Iris pigment epithelial cell (primary cell): ENCODE measurements at regions not wholly inside any gene's neighbourhood (a gene's known extent, or its start where the extent isn't known, plus 50 kb on each side); places are given as distances from the start of the nearest gene placed in this dataset.
"Not testable (repeated sequence)": the region's sequence is repeated elsewhere in the genome, so short reads cannot be mapped to it uniquely, and the experiment has no call there.

Source experiments
- DNase-seq: peaks from one replicate; pipeline ENCODE4 v3.0.0-alpha.2; 2011; ENCODE audit warnings: low read depth

DNA sequence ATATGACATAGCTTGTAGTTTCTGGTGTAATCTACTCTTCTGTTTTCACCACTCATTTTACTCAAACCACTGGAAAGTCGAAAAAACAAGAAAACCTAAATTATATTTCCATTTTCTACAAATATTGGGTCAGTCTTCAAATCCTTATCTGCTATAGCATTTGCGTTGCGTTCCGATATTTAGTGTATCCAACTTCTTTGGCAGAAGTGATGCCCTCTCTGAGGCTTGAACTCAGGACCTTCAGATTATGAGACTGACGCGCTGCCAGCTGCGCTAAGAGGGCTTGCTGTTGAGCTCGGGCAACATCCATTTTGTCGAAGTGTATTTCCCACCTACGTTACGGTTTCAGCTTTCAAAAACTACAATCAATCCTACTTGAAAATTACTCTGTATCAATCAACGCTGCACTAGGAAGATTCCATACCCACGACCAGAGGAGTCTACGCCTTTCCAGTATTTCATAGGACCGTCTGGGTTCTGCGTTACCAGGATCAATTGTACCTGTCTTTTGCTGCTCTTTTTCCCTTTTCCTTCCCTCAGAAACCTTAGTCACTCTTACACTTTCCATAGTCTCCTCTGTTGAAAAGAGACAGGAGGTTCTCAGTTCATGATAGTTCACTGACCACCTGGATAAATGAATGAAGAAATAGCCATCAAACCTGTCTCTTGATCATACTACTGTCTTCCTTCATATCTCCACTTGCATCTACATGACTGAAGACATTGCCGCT is 140.5 kb upstream of the ZNF322 start:
- not testable (repeated sequence) for DNase-seq

DNA sequence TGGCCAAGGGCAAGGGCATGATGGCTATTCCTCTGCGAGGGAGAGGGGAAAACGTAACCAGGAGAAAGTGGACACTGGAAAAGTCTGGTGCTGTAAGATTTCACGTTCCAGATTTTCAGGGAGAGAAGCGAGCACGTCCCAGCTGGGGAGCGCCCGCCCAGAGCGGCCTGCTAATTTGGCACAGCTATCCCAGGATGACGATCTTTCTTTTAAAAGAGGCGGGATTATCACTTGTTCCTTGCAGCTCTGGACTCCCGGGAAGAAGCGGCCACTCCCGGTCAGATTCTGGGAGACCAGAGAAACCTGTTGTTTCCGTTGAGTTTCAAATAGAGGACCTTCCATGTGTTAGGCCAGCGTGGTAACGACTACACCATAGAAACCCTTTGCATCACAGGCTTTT is 144.2 kb upstream of the ZNF322 start:
- not testable (repeated sequence) for DNase-seq

DNA sequence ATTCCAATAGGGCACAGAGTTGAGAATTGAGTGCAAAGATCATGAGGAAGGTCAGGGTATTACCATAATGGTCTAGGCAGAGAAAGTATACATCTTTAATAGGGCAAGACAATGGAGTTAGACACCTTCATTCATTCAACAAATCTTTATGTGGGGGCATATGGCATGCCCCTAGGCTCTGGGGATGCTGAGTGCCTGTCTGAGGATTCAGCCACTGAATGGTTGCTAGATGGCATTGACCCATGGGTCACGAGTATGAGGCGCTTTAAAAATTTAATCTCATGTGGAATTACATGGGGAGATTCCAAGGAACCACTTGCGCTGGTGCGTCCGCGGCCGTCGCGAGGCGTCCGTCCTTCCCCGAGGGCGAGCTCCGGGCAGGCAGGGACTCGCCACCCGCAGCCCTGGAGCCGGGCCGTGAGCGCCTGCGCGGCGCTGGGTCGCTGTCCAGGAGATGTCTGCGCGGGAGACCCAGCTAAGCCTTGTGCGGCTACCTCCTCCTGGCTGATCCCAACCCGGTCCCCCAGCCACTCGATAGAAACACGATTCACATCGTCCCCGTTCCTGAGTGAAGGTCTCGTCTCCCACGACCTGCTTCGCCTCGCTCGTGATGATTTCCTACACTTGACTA is 152.1 kb upstream of the ZNF322 start:
- DNase-seq, result not testable (repeated sequence)

DNA sequence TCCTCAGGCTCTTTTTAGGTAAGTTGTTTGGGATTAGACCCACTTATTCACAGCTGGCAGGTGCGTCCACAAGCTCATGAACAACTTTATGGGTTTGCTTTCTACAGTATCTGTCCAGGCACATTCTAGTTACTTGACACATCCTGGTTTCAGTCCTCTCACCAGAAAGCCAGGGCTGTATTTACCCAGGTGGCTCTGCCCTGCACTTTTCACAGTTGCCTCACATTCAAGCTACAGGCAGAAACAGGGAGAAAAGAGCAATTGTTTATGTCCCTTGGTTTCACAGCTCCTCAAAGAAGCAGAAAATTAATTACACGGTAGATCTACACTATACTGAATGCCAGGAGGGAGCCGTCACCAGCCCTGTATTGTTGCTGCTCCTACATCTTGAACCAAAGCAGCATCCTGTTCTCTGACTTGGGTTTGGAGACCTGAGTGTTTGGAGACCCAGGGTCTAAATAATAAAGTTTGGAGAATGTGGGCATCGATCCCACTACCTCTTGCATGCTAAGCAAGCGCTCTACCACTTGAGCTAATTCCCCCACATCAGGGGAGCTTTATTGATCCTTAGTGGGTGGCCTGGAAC is 159.2 kb upstream of the ZNF322 start:
- DNase-seq, result not testable (repeated sequence)

DNA sequence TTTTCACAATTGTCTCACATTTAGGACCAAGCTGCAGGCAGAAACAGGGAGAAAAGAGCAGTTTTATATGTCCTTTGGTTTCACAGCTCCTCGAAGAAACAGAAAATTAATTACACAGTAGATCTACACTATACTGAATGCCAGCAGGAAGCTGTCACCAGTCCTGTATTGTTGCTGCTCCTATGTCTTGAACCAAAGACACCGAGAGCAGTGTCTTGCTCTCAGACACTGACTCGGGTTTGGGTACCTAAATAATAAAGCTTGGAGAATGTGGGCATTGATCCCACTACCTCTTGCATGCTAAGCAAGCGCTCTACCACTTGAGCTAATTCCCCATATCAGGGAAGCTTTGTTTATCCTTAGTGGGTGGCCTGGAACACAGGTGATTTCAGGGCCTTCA is 168.4 kb upstream of the ZNF322 start:
- not testable (repeated sequence) for DNase-seq

DNA sequence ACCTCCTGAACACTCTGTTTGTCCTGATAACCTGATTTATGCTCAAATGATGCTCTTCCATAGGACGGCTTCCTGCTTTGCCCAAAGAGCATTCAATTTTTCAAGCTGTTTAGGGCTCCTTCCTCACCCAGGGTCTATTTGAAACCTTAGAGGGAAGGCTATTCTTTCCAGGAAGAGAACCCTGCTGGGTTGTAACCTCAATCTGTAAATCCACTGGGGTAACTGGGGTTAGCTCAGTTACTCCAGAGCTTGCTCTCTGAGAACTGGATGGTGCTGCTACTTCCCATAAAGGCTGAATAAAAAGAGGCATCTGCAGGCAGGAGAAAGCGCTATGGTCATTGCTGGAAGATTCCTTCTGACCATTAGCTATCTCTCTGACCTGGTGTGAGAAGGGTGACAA is 169.9 kb upstream of the ZNF322 start:
- DNase-seq, result not testable (repeated sequence)

DNA sequence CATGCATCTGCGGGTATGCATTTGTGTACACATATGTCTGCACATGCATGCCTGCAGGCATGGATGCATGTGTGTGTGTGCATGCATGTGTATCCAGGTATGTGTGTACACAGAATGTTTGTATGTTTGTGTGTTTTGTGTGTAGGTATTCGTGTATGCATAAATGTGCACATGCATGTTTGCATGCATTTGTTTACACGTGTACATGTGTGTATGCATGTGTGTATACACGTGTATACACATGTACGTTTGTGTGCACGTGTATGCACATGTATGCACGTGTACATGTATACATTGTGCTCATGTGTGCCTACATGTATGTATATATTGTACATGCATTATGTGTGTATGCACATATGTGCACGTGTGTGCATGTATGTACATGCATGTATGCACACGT is 171.4 kb upstream of the ZNF322 start:
- not testable (repeated sequence) for DNase-seq

DNA sequence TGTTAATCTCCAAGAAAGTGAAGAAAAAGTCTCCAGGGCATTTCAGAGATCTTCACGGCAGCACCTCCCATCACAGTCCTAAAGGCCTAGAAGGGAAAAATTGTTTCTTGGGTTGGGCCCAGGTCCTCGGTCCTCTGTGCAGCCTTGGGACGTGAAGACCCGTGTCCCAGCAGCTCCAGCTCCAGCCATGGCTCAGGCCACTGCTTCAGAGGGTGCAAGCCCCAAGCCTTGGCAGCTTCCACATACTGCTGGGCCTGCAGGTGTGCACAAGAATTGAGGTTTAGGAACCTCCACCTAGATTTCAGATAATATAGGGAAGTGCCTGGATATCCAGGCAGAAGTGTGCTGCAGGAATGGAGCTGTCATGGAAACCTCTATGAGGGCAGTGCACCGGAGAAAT is 176.2 kb upstream of the ZNF322 start:
- not testable (repeated sequence) for DNase-seq

DNA sequence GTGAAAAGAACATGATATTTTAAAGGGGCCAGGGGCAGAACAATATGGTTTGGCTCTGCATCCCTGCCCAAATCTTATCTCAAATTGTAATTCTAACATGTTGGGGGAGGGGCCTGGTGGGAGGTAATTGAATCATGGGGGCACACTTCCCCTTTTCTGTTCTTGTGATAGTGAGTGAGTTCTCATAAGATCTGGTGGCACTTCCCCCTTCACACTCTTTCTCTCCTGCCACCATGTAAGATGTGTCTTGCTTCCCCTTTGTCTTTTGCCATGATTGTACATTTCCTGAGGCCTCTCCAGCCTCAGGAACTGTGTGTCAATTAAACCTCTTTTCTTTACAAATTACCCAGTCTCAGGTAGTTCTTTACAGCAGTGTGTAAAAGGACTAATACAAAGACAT is 177.1 kb upstream of the ZNF322 start:
- DNase-seq, result not testable (repeated sequence)

DNA sequence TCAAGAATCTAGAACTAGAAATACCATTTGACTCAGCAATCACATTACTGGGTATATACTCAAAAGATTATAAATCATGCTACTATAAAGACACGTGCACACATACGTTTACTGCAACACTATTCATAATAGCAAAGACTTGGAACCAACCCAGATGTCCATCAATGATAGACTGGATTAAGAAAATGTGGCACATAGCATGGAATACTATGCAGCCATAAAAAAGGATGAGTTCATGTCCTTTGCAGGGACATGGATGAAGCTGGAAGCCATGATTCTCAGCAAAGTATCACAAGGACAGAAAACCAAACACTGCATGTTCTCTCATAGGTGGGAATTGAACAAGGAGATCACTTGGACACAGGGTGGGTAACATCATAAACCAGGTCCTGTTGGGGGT is 185.3 kb upstream of the ZNF322 start:
- not testable (repeated sequence) for DNase-seq

DNA sequence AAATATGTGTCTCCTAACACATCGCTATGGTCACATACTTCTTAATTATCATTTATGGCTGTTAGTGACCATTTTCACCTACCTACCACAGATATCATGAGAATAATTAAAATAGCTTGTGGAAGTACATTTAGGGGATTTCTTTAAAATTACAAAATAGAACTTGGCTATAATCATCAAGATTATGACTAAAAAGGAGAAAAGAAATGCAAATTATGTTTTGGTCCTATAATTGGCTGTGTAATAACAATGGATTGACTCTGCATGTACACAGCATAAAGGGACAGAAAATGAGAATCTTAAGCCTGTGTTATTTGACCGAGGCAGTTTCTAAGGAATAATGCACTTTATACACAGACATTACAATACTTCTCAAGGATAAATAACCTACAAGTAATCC is 197.7 kb upstream of the ZNF322 start:
- DNase-seq, result not testable (repeated sequence)

DNA sequence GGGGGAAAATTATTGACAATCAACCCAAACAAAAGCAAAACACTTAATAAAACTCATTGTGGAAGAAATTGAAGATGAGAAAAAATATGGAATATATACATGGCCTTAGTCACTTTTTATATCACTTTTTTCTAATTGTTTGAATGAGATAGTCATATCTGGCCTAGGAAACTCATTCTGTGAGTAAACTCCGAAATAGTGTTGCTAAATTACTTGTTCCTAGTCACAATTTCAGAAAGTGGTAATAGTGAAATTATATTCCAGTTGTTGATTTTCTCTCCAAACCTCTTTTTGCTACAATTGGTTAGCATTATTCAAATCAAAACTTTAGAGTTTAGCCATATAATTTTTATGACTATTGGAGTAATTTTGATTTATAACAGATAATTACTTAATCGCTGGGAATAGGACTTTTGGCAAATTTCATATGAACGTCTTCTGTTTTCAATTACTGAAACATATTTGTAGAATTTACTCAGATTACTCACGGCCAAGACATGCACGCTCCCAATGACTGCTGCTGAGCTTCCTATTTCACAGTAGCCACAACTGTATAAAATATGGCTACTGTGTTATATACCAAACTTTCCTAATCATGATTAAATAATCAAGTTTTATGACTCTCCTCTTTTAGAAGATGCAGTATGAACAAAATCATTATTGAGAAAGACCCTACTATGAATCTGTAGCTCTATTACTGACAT is 199.7 kb upstream of the ZNF322 start:
- not testable (repeated sequence) for DNase-seq

DNA sequence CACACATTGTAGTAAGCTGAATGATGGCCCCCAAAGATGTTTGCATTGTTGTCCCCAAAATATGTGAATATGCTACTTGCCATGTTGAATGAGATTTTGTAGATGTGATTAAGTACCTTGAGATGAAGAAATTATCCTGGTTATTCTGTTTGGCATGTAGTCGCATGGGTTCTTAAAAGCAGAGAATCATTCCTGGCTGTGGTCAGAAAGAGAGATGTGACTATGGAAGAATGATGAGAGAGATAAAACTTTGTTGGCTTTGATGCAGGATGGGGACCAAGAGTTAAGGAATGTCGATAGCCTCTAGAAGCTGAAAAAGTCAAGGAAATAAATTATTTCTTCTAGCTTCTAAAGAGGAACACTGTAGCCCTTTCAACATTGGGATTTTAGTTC is 200.2 kb upstream of the ZNF322 start:
- not testable (repeated sequence) for DNase-seq

DNA sequence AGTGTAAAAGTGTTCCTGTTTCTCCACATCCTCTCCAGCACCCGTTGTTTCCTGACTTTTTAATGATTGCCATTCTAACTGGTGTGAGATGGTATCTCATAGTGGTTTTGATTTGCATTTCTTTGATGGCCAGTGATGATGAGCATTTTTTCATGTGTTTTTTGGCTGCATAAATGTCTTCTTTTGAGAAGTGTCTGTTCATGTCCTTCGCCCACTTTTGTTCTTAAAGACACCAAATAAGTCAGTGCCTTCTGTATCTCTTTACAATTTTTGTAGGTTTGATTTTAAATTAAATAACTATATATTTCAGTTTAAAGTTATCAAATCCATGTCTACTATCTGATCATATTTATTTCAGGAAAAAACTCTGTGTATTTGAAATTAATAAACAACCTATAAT is 202.4 kb upstream of the ZNF322 start:
- DNase-seq, result not testable (repeated sequence)

DNA sequence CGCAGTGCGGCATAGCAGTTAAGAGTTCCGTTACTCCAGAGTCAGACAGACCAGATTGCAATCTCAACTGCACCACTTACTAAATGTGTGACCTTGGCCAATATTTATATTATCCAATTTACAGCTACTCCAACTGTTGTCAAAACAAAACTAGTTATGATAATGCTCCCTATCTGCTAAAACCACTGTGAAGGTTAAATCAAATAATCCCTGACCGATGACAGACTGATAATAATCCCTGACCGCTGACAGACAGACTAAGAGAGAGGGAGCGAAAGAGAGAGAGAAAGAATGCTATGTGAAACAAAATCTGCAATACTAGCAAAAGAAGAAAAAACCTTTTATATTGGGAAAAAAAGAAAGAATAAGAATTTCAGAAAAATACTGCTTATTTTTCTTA is 204.1 kb upstream of the ZNF322 start:
- DNase-seq, result not testable (repeated sequence)

DNA sequence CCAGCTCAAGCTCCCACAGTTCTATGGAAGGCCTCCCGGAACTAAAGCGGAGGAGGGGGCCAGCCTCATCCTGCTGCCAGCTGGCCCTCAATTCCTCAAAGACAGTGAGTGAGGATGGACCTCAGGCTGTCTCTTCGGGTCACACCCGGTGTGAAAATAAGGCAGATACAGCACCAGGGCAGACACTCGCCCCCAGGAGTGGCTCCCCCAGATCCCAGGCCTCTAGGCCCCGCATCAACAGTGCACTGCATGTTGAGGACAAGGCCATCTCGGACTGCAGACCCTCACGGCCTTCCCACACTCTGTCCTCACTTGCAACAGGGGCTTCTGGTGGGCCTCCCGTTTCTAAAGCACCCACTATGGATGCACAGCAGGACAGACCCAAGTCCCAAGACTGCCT is 239.2 kb upstream of the ZNF322 start:
- not testable (repeated sequence) for DNase-seq

DNA sequence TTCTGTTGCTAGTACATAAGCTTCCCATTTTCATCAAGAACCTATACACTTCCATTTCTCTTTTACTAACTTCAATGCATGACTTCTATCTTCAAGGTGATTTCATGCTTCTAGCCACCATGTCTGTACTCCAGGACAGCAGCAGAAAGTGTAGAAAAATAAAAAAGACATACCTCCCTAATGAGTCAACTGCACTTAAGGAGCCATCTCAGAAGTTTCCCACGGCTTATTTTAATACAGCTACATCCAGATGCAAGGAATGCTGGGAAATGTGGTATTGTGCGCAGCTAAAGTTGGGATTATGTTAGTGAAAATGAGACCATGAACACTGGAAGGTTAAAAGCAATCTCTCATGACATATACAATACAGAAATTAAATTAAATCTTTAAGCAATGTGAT is 264.7 kb upstream of the ZNF322 start:
- peak; percentile 74 for DNase-seq

DNA sequence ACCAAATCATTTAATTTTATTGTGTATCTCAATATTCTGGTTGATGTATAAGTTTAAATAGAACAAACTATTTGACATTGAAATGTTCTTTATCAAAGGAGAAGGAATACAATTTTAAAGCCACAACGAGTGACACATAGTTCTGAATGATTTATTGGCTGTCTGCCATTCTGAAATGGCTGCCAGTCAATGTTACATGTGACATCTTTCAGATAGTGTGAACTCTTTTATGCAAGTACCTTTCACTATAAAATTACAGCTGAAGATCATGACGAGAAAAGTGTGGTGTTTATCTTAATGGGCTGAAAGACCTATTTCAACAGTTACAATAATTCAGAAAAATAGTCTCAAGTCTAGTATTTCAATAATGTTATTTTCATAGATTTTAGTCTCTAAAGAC is 268.6 kb upstream of the ZNF322 start:
- DNase-seq, result not testable (repeated sequence)

DNA sequence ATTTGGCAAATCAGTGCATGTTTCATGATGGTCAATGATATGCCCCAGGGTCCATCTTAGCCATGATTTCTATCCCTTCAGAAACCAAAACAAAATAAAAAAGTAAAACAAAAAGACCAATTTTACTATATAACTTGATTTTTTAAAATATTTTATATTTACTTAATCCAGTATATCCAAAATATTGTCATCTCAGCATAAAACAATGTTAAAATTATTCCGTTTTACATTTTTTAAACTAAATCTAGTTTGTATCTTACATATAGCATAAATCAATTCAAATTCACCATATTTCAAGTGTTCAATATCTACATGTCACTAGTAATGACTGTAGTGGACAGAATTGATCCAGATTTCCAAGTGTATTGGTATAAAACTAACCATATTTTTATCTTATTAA is 277.7 kb upstream of the ZNF322 start:
- DNase-seq, result not testable (repeated sequence)

DNA sequence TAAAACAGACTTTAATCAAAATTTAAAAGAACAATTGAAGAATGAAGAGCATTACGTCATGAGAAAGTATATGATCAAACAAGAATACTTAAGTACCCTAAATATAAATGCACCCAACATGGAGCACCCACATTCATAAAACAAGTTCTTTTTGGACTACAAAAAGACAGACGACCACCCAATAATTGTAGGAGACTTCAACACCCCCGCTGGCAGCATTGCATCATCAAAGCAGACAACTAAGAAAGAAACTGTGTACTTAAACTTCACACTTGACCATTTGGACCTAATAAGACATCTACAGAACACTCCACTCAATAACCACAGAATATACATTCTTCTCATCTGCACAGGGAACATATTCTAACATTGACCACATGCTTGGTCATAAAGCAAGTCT is 291.7 kb upstream of the ZNF322 start:
- not testable (repeated sequence) for DNase-seq

DNA sequence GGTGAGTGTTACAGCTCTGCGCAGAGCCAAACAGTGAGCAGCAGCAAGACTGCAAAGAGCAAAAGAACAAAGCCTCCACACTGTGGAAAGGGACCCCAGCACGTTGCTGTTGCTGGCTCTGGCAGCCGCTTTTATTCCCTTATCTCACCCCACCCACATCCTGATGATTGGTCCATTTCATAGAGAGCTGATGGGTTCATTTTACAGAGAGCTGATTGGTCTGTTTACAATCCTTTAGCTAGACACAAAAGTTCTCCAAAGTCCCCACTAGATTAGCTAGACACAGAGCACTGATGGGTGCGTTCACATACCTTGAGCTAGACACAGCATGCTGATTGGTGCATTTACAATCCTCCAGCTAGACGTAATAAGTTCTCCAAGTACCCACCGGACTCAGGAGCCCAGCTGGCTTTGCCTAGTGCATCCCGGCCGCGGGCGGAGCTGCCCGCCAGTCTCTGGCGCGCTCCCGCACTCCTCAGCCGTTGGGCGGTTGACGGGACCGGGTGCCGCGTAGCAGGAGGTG is 291.4 kb upstream of the PRSS16 start:
- peak; percentile 66 for DNase-seq

DNA sequence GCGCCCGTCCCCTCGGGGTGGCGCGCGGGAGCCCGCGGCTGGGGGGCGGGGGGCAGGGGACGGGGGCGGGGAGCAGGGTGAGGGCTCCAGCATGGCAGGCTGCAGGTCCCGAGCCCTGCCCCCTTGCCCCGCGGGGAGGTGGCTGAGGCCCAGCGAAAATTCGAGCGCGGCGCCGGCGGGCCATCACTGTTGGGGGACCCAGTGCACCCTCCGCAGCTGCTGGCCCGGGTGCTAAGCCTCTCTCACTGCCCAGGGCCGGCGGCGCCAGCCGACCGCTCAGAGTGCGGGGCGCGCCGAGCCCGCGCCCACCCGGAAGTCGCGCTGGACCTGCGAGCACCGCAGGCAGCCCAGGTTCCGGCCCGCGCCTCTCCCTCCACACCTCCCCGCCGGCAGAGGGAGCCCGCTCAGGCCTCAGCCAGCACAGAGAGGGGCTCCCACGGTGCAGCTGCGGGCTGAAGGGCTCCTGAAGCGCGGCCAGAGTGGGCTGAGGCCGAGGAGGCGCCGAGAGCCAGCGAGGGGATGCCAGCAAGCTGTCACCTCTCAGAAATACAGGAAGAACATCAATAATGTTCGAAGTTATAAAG is 290.8 kb upstream of the PRSS16 start:
- DNase-seq, result peak; percentile 72
